ENCODE measurements at regions not wholly inside any gene's neighbourhood (a gene's known extent, or its start where the extent isn't known, plus 50 kb on each side); places are given as distances from the start of the nearest gene placed in this dataset.

- no peak for TF ChIP-seq POLR2A (IDR thresholded peaks at IDR 0.05)
- TF ChIP-seq CTCF (IDR thresholded peaks at IDR 0.05): no peak
Measured at GRCh38 chrX:69069876-69070275, 95.4 kb downstream of the PJA1 start.

All from sigmoid colon (tissue), 3 donors.